Lower leg skin (tissue), 3 donors: ENCODE measurements at regions not wholly inside any gene's neighbourhood (a gene's known extent, or its start where the extent isn't known, plus 50 kb on each side); places are given as distances from the start of the nearest gene placed in this dataset.

ENCODE experiments used
- CTCF ChIP-seq, 3 donors: fragments of 450-650 bp; IDR thresholded peaks; one replicate each; pipeline ENCODE4 v1.5.1; 2016; ENCODE audit warnings: antibody characterized with exemption in 3 of 3, mild to moderate bottlenecking in 3 of 3, moderate library complexity in 2 of 3
- POLR2A ChIP-seq, 2 donors: fragments of 450-650 bp; IDR thresholded peaks; one replicate each; pipeline ENCODE4 v1.6.1; 2016 to 2017; ENCODE audit warnings: antibody characterized with exemption in 2 of 2, mild to moderate bottlenecking in 1 of 2, moderate library complexity in 1 of 2

GRCh38 chr7:118325450-118325808, 100.9 kb downstream of the ANKRD7 start:
- TF ChIP-seq CTCF (IDR thresholded peaks at IDR 0.05) (no peak), POLR2A (IDR thresholded peaks at IDR 0.05) (no peak)
